ENCODE measurements at regions not wholly inside any gene's neighbourhood (a gene's known extent, or its start where the extent isn't known, plus 50 kb on each side); places are given as distances from the start of the nearest gene placed in this dataset.

- H3K4me1 ChIP-seq (ENCODE audit: insufficient read depth, low read length), result peaks cover 6% of the 10 kb centered on the region
- H3K27ac ChIP-seq (ENCODE audit: low read depth, low read length), result no peak overlapping the region
- Mint-ChIP-seq H3K4me3 (ENCODE audit: unreplicated experiment) (no peak overlapping the region), H3K4me1 (ENCODE audit: low read depth, unreplicated experiment) (peaks cover 8% of the 10 kb centered on the region), H3K9me3 (ENCODE audit: unreplicated experiment) (no peaks in the 10 kb centered on the region), H3K36me3 (ENCODE audit: low read depth, unreplicated experiment) (no peaks in the 10 kb centered on the region), H3K27ac (ENCODE audit: unreplicated experiment) (no peak overlapping the region), H3K27me3 (ENCODE audit: low read depth, unreplicated experiment) (no peaks in the 10 kb centered on the region)
- no peak for FAIRE-seq
- no peaks in the 10 kb centered on the region for H3K79me2 ChIP-seq (ENCODE audit: insufficient read depth, low read length)
- H3K4me2 ChIP-seq (ENCODE audit: low read length), result no peak overlapping the region
- no peak for DNase-seq (ENCODE audit: low read depth)
- H3K4me3 ChIP-seq (ENCODE audit: insufficient read depth, low read depth, low read length), result no peak overlapping the region
- H2AFZ ChIP-seq (ENCODE audit: low read depth, low read length), result no peak overlapping the region
- no peaks in the 10 kb centered on the region for H4K20me1 ChIP-seq (ENCODE audit: insufficient read depth, low read length)
- peaks cover 9% of the 10 kb centered on the region for H3K9me3 ChIP-seq (ENCODE audit: insufficient read depth, low read depth, low read length)
- H3K27me3 ChIP-seq (ENCODE audit: insufficient read depth, low read length), result no peaks in the 10 kb centered on the region
- no peak overlapping the region for H3K9ac ChIP-seq (ENCODE audit: low read length)
- H3K36me3 ChIP-seq (ENCODE audit: insufficient read depth, low read length), result no peaks in the 10 kb centered on the region
- TF ChIP-seq, protein P1, sequence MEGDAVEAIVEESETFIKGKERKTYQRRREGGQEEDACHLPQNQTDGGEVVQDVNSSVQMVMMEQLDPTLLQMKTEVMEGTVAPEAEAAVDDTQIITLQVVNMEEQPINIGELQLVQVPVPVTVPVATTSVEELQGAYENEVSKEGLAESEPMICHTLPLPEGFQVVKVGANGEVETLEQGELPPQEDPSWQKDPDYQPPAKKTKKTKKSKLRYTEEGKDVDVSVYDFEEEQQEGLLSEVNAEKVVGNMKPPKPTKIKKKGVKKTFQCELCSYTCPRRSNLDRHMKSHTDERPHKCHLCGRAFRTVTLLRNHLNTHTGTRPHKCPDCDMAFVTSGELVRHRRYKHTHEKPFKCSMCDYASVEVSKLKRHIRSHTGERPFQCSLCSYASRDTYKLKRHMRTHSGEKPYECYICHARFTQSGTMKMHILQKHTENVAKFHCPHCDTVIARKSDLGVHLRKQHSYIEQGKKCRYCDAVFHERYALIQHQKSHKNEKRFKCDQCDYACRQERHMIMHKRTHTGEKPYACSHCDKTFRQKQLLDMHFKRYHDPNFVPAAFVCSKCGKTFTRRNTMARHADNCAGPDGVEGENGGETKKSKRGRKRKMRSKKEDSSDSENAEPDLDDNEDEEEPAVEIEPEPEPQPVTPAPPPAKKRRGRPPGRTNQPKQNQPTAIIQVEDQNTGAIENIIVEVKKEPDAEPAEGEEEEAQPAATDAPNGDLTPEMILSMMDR (IDR thresholded peaks at IDR 0.05; ENCODE audit: insufficient read depth, low read depth, low read length), result no peak
- TF ChIP-seq EZH2 (IDR thresholded peaks at IDR 0.05; ENCODE audit: insufficient read depth, low read length), result no peak
These were observed 82.3 kb upstream of the RNU6-1 start for GRCh38 chr15:67922106-67922675.

- Histone ChIP-seq H3K4me3 (ENCODE audit: insufficient read depth, low read depth, low read length) (no peak overlapping the region), H3K4me1 (ENCODE audit: insufficient read depth, low read length) (peaks cover 10% of the 10 kb centered on the region), H3K27me3 (ENCODE audit: insufficient read depth, low read length) (no peaks in the 10 kb centered on the region), H4K20me1 (ENCODE audit: insufficient read depth, low read length) (no peaks in the 10 kb centered on the region), H3K4me2 (ENCODE audit: low read length) (no peak overlapping the region), H3K27ac (ENCODE audit: low read depth, low read length) (no peak overlapping the region), H3K9ac (ENCODE audit: low read length) (no peak overlapping the region), H2AFZ (ENCODE audit: low read depth, low read length) (no peak overlapping the region), H3K9me3 (ENCODE audit: insufficient read depth, low read depth, low read length) (peaks cover 7% of the 10 kb centered on the region), H3K36me3 (ENCODE audit: insufficient read depth, low read length) (no peaks in the 10 kb centered on the region), H3K79me2 (ENCODE audit: insufficient read depth, low read length) (no peaks in the 10 kb centered on the region)
- DNase-seq (ENCODE audit: low read depth), result no peak
- Mint-ChIP-seq H3K36me3 (ENCODE audit: low read depth, unreplicated experiment) (no peaks in the 10 kb centered on the region), H3K4me3 (ENCODE audit: unreplicated experiment) (no peak overlapping the region), H3K27ac (ENCODE audit: unreplicated experiment) (no peak overlapping the region), H3K27me3 (ENCODE audit: low read depth, unreplicated experiment) (no peaks in the 10 kb centered on the region), H3K9me3 (ENCODE audit: unreplicated experiment) (no peaks in the 10 kb centered on the region), H3K4me1 (ENCODE audit: low read depth, unreplicated experiment) (peaks cover 12% of the 10 kb centered on the region)
- FAIRE-seq, result no peak
- TF ChIP-seq EZH2 (IDR thresholded peaks at IDR 0.05; ENCODE audit: insufficient read depth, low read length), result no peak
- TF ChIP-seq, protein P1 (IDR thresholded peaks at IDR 0.05; ENCODE audit: insufficient read depth, low read depth, low read length), result no peak
These were observed 83.4 kb upstream of the RNU6-1 start for GRCh38 chr15:67922971-67923945.

All from astrocyte (in vitro differentiated cells and primary cell).